ENCODE measurements at regions not wholly inside any gene's neighbourhood (a gene's known extent, or its start where the extent isn't known, plus 50 kb on each side); places are given as distances from the start of the nearest gene placed in this dataset.
"Not testable (repeated sequence)": the region's sequence is repeated elsewhere in the genome, so short reads cannot be mapped to it uniquely, and the experiment has no call there.

DNA sequence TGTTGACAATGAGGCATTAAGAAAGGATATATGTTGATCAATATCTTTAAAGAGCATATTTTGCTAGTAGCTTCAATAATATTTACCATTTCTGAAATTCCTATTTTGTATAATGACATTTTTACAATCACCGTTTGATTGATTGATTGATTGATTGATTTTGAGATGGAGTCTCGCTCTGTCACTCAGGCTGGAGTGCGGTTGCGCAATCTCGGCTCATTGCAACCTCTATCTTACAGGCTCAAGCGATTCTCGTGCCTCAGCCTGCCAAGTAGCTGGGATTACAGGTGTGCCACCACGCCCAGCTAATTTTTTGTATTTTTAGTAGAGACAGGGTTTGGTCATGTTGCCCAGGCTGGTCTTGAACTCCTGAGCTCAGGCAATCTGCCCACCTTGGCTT is 150.9 kb upstream of the TEX13D start:
- not testable (repeated sequence) for DNase-seq

- no peak for DNase-seq
These were observed 142.0 kb upstream of the TEX13D start for GRCh38 chrX:124190440-124190839.

- DNase-seq, result no peak
These were observed 138.3 kb upstream of the TEX13D start for GRCh38 chrX:124194199-124194598.

- no peak for DNase-seq
These were observed 137.6 kb upstream of the TEX13D start for GRCh38 chrX:124194901-124195300.

- no peak for DNase-seq
These were observed 129.1 kb upstream of the TEX13D start for GRCh38 chrX:124203311-124203710.

DNA sequence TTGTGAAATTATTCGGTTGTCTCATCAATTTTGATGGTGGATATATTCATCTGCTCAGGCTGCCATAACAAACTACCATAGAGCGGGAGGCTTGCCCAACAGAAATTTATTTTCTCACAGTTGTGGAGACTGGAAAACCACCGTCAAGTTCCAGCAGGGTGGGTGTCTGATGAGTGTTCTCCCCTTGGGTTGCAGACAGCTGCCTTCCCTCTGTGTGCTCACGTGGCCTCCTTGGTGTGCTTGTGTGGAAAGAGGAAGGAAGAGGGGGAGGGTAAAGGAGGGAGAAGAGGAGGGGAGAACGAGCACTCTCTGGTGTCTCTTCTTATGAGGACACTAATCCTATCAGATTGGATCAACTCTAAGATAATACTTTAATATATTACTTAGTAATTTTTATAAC is 123.8 kb upstream of the TEX13D start:
- DNase-seq, result no peak

- no peak for DNase-seq
These were observed 122.5 kb upstream of the TEX13D start for GRCh38 chrX:124209792-124210576.

GRCh38 chrX:124211312-124211942 is 121.0 kb upstream of the TEX13D start:
- DNase-seq, result peak; percentile 30

- no peak for DNase-seq
These were observed 119.8 kb upstream of the TEX13D start for GRCh38 chrX:124212622-124213021.

- no peak for DNase-seq
These were observed 116.7 kb upstream of the TEX13D start for GRCh38 chrX:124215786-124216185.

DNA sequence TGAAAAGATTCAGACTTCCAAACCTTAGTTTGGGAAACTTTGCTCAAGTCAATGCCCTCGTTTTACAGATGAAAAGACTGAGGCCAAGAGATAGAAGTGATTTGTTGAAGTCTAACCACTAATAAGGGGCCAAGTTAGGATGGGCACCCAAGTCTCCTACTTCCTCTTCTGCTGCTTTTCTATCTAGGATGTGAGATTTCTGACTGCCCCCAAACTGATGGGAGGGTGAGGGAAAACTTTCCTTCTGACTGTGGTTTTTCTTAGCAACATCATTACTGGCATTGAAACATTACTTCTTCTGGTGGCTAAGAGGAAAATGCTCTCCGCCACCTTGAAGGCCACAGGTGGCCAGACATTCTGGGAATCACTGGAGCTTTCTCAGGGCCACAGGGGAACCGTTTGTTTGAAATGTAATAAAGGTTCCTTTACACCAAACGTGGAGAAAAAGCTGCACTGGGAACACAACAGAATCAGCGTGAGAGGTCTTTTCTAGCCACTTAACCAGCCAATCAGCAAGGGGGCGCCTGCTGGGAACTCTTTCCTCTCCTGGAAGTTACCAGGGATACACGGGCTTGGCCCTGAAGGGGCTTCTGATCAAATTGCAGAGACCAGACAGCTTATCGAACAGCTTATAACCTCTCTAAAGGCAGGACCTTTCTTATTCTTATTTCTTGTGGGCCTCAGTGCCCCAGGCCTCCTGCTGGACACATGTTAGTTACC is 115.9 kb upstream of the TEX13D start:
- DNase-seq, result no peak

GRCh38 chrX:124217304-124218251 is 114.9 kb upstream of the TEX13D start:
- DNase-seq, result peak; percentile 67

DNA sequence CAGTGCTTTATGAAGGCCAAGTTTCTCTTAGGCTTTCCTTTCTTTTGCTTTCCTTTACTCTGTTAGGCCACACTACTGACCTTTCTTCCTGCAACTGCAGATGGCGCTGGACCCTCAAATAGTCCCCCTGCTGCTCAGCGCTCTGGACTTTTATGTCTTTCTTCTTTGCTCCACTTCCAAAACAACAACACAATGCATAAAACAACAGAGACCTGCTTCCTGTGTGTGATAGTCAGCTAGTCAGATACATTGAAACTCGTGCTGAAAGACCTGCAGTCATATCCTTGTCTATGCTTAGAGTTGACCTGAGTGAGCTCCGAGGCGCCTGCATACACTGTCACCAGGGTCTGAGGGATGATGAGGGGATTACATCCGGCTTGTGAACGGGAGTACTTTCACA is 108.9 kb upstream of the TEX13D start:
- DNase-seq, result no peak

- no peak for DNase-seq
These were observed 107.9 kb upstream of the TEX13D start for GRCh38 chrX:124224528-124224927.

DNA sequence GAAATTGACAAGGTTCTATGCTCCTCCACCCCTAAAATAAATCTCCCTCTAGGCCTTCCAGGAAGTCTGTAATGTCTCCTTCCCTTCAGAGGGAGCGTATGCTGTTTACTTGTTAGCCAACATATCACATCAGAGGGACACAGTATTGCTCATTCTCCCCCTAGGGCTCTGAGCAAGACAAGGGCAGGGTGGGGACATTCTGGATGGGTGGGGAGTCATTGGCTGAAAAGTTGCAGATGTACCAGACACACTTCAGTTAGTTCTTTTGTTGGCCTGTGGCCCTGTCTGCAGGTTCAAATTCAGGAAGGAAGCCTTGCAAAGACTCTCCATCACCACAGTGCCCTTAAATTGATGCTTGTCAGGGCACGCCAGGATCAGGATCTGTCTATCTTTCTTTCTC is 106.3 kb upstream of the TEX13D start:
- no peak for DNase-seq

DNA sequence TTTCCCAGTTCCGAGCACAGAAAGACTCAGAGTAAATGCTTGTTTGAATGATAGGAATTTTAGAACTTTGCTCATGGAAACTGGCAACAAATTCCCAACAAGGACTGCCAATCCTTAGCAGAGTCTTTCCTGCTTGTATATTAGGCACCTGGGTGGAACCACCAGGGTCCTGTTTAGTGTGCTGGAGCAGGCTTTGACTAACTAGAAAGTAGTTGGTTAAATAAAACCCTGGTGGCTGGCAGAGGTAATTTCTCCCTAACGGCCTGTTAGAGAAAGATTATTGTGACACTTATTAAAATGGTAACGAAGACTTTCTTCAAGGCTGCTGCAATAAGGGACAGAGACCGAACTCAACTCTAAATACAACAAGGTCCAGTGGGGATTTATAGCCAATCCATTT is 103.6 kb upstream of the TEX13D start:
- no peak for DNase-seq

DNA sequence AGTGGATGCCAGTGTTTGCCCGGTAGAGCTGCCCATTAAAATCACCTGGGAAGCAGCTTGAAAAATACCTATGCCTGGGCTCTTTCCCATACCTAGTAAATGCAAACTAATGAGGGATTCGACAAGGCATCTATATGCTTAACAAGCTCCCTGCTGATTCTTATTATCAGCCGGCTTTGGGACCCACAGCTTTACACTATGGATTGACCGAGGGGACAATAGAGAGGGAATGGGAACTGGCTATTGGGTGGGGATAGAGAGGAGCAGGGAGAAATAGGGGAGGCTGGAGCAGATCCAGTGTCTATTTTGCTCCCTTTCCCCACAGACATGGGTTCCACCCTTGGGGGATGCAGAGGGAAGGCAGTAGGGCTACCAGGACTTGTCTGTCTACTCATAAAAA is 103.1 kb upstream of the TEX13D start:
- no peak for DNase-seq

- DNase-seq, result no peak
These were observed 101.6 kb upstream of the TEX13D start for GRCh38 chrX:124230655-124231450.

DNA sequence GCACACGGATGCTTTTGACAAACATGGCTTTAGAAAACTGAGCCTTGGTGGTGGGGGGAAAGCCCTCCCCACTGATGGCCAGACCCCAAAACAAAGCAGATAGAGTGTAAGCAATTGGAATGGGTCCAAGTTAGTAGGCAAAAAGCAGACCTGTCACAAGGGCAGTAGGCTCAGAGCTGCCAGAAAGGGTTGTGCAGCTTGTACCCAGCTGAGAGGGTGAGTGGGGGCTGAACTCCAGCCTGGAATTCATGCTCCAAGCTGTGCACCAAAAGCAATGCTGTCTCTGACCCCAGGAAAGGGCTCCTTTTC is 101.1 kb upstream of the TEX13D start:
- DNase-seq, result no peak

DNA sequence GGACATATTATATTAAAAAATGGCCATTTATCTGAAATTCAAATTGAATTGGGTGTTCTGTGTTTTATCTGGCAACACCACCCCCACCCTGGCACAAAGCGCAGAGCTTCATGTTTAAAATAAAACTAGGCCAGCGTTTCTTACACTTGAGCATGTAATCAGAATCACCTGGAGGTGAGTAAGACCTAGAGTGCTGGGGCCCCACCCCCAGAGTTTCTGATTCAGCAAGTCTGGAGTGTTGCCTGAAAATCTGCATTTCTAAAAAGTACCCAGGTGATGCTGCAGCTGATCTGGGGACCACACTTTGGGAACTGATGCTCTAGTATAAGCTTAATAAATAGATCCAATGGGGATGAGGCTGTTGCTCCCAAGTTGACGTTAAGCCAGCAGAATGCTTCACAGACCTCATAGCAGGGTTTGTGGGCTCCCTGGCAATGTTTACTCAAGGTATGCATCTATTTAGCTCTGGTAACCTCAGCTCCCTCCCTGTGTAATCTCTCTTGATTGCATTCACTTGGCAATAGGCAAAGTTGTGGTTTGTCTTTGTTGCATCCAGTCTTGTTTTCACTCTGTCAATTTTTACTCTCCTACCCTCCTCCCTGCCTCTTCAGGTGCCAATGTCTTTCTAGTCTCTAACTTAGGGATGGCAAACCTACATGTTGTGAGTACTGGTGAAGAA is 99.8 kb upstream of the TEX13D start:
- DNase-seq, result no peak

DNA sequence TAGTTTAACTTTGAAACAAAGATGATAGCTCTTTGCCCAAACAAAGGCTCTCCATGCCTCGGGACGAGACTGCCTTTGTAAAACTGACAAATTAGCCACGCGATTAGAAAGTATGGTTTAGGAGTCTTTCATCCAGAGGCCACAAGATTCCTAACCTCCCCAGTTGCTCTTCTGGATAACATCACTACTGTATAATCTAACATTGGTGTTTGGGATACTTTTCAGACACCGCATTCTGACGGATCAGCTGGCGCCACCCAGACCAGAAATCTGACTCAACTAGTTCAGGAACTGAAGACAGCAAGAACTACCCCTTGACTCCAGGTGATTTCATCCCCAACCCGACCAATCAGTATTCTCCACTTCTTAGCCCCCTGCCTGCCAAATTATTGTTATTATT is 98.1 kb upstream of the TEX13D start:
- no peak for DNase-seq

Data from fibroblast of skin of back (primary cell).